MG63 (cell line): ENCODE measurements at regions not wholly inside any gene's neighbourhood (a gene's known extent, or its start where the extent isn't known, plus 50 kb on each side); places are given as distances from the start of the nearest gene placed in this dataset.
A peak's percentile ranks its signal among the peaks of the same experiment; 100 is the strongest.

ENCODE experiments used
- DNase-seq: peaks from one replicate; pipeline ENCODE4 v3.0.0-alpha.2; 2020
- H3K27me3 ChIP-seq: fragments of 250-450 bp; sonication (Bioruptor Pico); 2 replicates; pipeline ENCODE4 v1.5.1; 2020; ENCODE audit warnings: mild to moderate bottlenecking, moderate library complexity
- H3K36me3 ChIP-seq: fragments of 250-450 bp; sonication (Bioruptor Pico); 2 replicates; pipeline ENCODE4 v1.5.1; 2020; ENCODE audit warnings: mild to moderate bottlenecking, moderate library complexity
- H3K4me3 ChIP-seq: fragments of 250-450 bp; sonication (Bioruptor Pico); 2 replicates; pipeline ENCODE4 v1.5.1; 2020; ENCODE audit warnings: mild to moderate bottlenecking, moderate library complexity
- H3K9me3 ChIP-seq: fragments of 250-450 bp; sonication (Bioruptor Pico); 2 replicates; pipeline ENCODE4 v1.5.1; 2020; ENCODE audit warnings: mild to moderate bottlenecking, moderate library complexity

GRCh38 chr13:106010836-106011235 lies 524.6 kb downstream of the EFNB2 start:
- DNase-seq = no peak
- Histone ChIP-seq H3K36me3 (no peaks in the 10 kb centered on the region), H3K27me3 (no peaks in the 10 kb centered on the region), H3K9me3 (no peaks in the 10 kb centered on the region), H3K4me3 (no peak overlapping the region)

- DNase-seq = no peak
- Histone ChIP-seq H3K4me3 (no peak overlapping the region), H3K9me3 (no peaks in the 10 kb centered on the region), H3K36me3 (no peaks in the 10 kb centered on the region), H3K27me3 (no peaks in the 10 kb centered on the region)
Measured at GRCh38 chr13:106008540-106008939, 526.9 kb downstream of the EFNB2 start.

GRCh38 chr13:106007156-106007555 lies 528.3 kb downstream of the EFNB2 start:
- H3K36me3 ChIP-seq = no peaks in the 10 kb centered on the region
- no peaks in the 10 kb centered on the region for H3K27me3 ChIP-seq
- no peak overlapping the region for H3K4me3 ChIP-seq
- no peak for DNase-seq
- H3K9me3 ChIP-seq = no peaks in the 10 kb centered on the region

- H3K36me3 ChIP-seq = no peaks in the 10 kb centered on the region
- H3K4me3 ChIP-seq = no peak overlapping the region
- DNase-seq = no peak
- no peaks in the 10 kb centered on the region for H3K27me3 ChIP-seq
- no peaks in the 10 kb centered on the region for H3K9me3 ChIP-seq
Measured at GRCh38 chr13:106003651-106004050, 531.8 kb downstream of the EFNB2 start.

- Histone ChIP-seq H3K36me3 (no peaks in the 10 kb centered on the region), H3K4me3 (no peak overlapping the region), H3K27me3 (no peaks in the 10 kb centered on the region), H3K9me3 (no peaks in the 10 kb centered on the region)
- DNase-seq = no peak
Measured at GRCh38 chr13:106001443-106001842, 534.0 kb downstream of the EFNB2 start.

GRCh38 chr13:105997581-105998550 lies 537.6 kb downstream of the EFNB2 start:
- no peak overlapping the region for H3K4me3 ChIP-seq
- DNase-seq = no peak
- H3K9me3 ChIP-seq = no peaks in the 10 kb centered on the region
- H3K36me3 ChIP-seq = no peaks in the 10 kb centered on the region
- H3K27me3 ChIP-seq = no peaks in the 10 kb centered on the region

GRCh38 chr13:105996391-105997025 lies 539.0 kb downstream of the EFNB2 start:
- no peak overlapping the region for H3K4me3 ChIP-seq
- no peaks in the 10 kb centered on the region for H3K36me3 ChIP-seq
- no peaks in the 10 kb centered on the region for H3K27me3 ChIP-seq
- H3K9me3 ChIP-seq = no peaks in the 10 kb centered on the region
- DNase-seq = no peak

GRCh38 chr13:105994340-105994739 lies 541.1 kb downstream of the EFNB2 start:
- Histone ChIP-seq H3K27me3 (no peaks in the 10 kb centered on the region), H3K9me3 (no peaks in the 10 kb centered on the region), H3K4me3 (no peak overlapping the region), H3K36me3 (no peaks in the 10 kb centered on the region)
- no peak for DNase-seq

GRCh38 chr13:105991622-105992277 lies 543.7 kb downstream of the EFNB2 start:
- H3K4me3 ChIP-seq = no peak overlapping the region
- H3K36me3 ChIP-seq = no peaks in the 10 kb centered on the region
- peak; percentile 71 for DNase-seq
- H3K9me3 ChIP-seq = no peaks in the 10 kb centered on the region
- no peaks in the 10 kb centered on the region for H3K27me3 ChIP-seq

- Histone ChIP-seq H3K9me3 (no peaks in the 10 kb centered on the region), H3K4me3 (no peak overlapping the region), H3K27me3 (no peaks in the 10 kb centered on the region), H3K36me3 (no peaks in the 10 kb centered on the region)
- DNase-seq = no peak
Measured at GRCh38 chr13:105991131-105991530, 544.3 kb downstream of the EFNB2 start.

- Histone ChIP-seq H3K4me3 (no peak overlapping the region), H3K9me3 (no peaks in the 10 kb centered on the region), H3K27me3 (no peaks in the 10 kb centered on the region), H3K36me3 (no peaks in the 10 kb centered on the region)
- DNase-seq = peak; percentile 30
Measured at GRCh38 chr13:105990256-105990958, 545.1 kb downstream of the EFNB2 start.

GRCh38 chr13:105984646-105985045 lies 550.8 kb downstream of the EFNB2 start:
- Histone ChIP-seq H3K4me3 (no peak overlapping the region), H3K36me3 (no peaks in the 10 kb centered on the region), H3K9me3 (no peaks in the 10 kb centered on the region), H3K27me3 (no peaks in the 10 kb centered on the region)
- no peak for DNase-seq

- H3K9me3 ChIP-seq = no peaks in the 10 kb centered on the region
- no peaks in the 10 kb centered on the region for H3K36me3 ChIP-seq
- no peak overlapping the region for H3K4me3 ChIP-seq
- no peak for DNase-seq
- no peaks in the 10 kb centered on the region for H3K27me3 ChIP-seq
Measured at GRCh38 chr13:105984236-105984635, 551.2 kb downstream of the EFNB2 start.

GRCh38 chr13:105982219-105982930 lies 553.1 kb downstream of the EFNB2 start:
- no peak overlapping the region for H3K4me3 ChIP-seq
- DNase-seq = no peak
- no peaks in the 10 kb centered on the region for H3K9me3 ChIP-seq
- H3K27me3 ChIP-seq = no peaks in the 10 kb centered on the region
- no peaks in the 10 kb centered on the region for H3K36me3 ChIP-seq

GRCh38 chr13:105979131-105980011 lies 556.1 kb downstream of the EFNB2 start:
- H3K4me3 ChIP-seq = no peak overlapping the region
- no peak for DNase-seq
- H3K27me3 ChIP-seq = no peaks in the 10 kb centered on the region
- no peaks in the 10 kb centered on the region for H3K9me3 ChIP-seq
- no peaks in the 10 kb centered on the region for H3K36me3 ChIP-seq
